H1 (cell line): ENCODE measurements at regions not wholly inside any gene's neighbourhood (a gene's known extent, or its start where the extent isn't known, plus 50 kb on each side); places are given as distances from the start of the nearest gene placed in this dataset.

Experiments used
- CTCF ChIA-PET: fragments of 300-600 bp; sonication (Branson Sonifier 250); formaldehyde crosslinking; loops from one replicate; lab custom pipeline; 2021; ENCODE audit not compliant: partially characterized antibody; lab: Charles Lee
- POLR2A ChIA-PET: fragments of 300-600 bp; sonication (Branson Sonifier 250); formaldehyde crosslinking; loops from one replicate; lab custom pipeline; 2021; ENCODE audit warnings: inconsistent platforms; ENCODE audit not compliant: partially characterized antibody; lab: Charles Lee
- DNase-seq, 2 experiments: peaks; one replicate each; pipeline versions ENCODE4 v3.0.0 to v3.0.0-alpha.2; 2010 to 2022; ENCODE audit warnings: low spot score in 2 of 2, low read depth in 1 of 2, mixed read lengths in 1 of 2
- FAIRE-seq: peaks from 2 replicates; lab custom pipeline; 2011; peaks lifted over from hg19 to GRCh38; lab: Jason Lieb, UNC
- H2AFZ ChIP-seq: 2 replicates; pipeline ENCODE4 v1.8.1; 2012; ENCODE audit warnings: low read length, inconsistent platforms
- H2AK5ac ChIP-seq: 2 replicates; pipeline ENCODE4 v1.6.1; 2013; ENCODE audit warnings: low read depth, low read length
- H2BK120ac ChIP-seq: replicated peaks from 2 replicates; pipeline ENCODE3; 2013; ENCODE audit warnings: low read depth, low read length, inconsistent platforms
- H2BK12ac ChIP-seq: 2 replicates; pipeline ENCODE4 v1.6.1; 2013; ENCODE audit warnings: low read depth, low read length
- H2BK15ac ChIP-seq: 2 replicates; pipeline ENCODE4 v1.6.1; 2013; ENCODE audit warnings: low read length
- H2BK20ac ChIP-seq: 2 replicates; pipeline ENCODE4 v1.6.1; 2013; ENCODE audit warnings: low read length
- H2BK5ac ChIP-seq: 2 replicates; pipeline ENCODE4 v1.6.1; 2013; ENCODE audit warnings: low read depth, low read length
- H3K14ac ChIP-seq: 2 replicates; pipeline ENCODE4 v1.6.1; 2013; ENCODE audit warnings: inconsistent platforms; ENCODE audit not compliant: insufficient read length
- H3K18ac ChIP-seq: 2 replicates; pipeline ENCODE4 v1.6.1; 2013; ENCODE audit warnings: low read length; ENCODE audit errors: extremely low read depth
- H3K23ac ChIP-seq: 2 replicates; pipeline ENCODE4 v1.6.1; 2013; ENCODE audit warnings: inconsistent platforms; ENCODE audit not compliant: insufficient read length
- H3K23me2 ChIP-seq: 2 replicates; pipeline ENCODE4 v1.6.1; 2013; ENCODE audit warnings: low read depth, low read length
- H3K27ac ChIP-seq: 2 replicates; pipeline ENCODE4 v1.6.1; 2011; ENCODE audit warnings: low read depth, low read length, inconsistent platforms
- H3K27me3 ChIP-seq, 4 experiments: replicated peaks in 1 of 4; 1 replicate in 1 of 4; 2 replicates in 3 of 4; pipeline versions ENCODE4 v1.6.1 to v1.8.1; 2011 to 2013; ENCODE audit warnings: low read length in 3 of 4, mild to moderate bottlenecking in 3 of 4, inconsistent platforms in 2 of 4, mixed read lengths in 2 of 4, moderate library complexity in 1 of 4; ENCODE audit not compliant: control insufficient read depth in 3 of 4, insufficient read depth in 3 of 4; ENCODE audit errors: extremely low read depth in 1 of 4
- H3K36me3 ChIP-seq, 4 experiments: 2 replicates each; pipeline versions ENCODE4 v1.6.1 to v1.8.1; 2011 to 2013; ENCODE audit warnings: mild to moderate bottlenecking in 4 of 4, low read length in 3 of 4, moderate library complexity in 2 of 4, control low read depth in 1 of 4, inconsistent platforms in 1 of 4; ENCODE audit not compliant: insufficient read depth in 4 of 4, control insufficient read depth in 2 of 4
- H3K4ac ChIP-seq: replicated peaks from 2 replicates; pipeline ENCODE3; 2013; ENCODE audit warnings: low read length, low read depth, mixed read lengths, inconsistent platforms; ENCODE audit not compliant: insufficient read length
- H3K4me1 ChIP-seq, 4 experiments: replicated peaks in 1 of 4; 1 replicate in 1 of 4; 2 replicates in 3 of 4; pipeline versions ENCODE4 v1.6.1 to v1.8.1; 2011 to 2013; ENCODE audit warnings: low read length in 3 of 4, inconsistent platforms in 2 of 4, mixed read lengths in 1 of 4; ENCODE audit not compliant: insufficient read depth in 4 of 4, control insufficient read depth in 3 of 4
- H3K4me2 ChIP-seq, 2 experiments: 2 replicates each; pipeline versions ENCODE4 v1.6.1 to v1.8.1; 2011 to 2013; ENCODE audit warnings: low read depth in 2 of 2, low read length in 2 of 2, control low read depth in 1 of 2, inconsistent platforms in 1 of 2, mild to moderate bottlenecking in 1 of 2; ENCODE audit not compliant: insufficient read depth in 1 of 2
- H3K4me3 ChIP-seq, 4 experiments: fragments of 200-600, 300-600 bp in 1 of 4; sonication (generic), shearing (Covaris generic), sonication (Bioruptor Twin) in 1 of 4; 2 replicates each; pipeline versions ENCODE4 v1.5.1 to v1.8.1; 2011 to 2016; ENCODE audit warnings: low read length in 4 of 4, low read depth in 3 of 4, control low read depth in 2 of 4, inconsistent platforms in 2 of 4, mild to moderate bottlenecking in 2 of 4, mixed read lengths in 1 of 4, moderate library complexity in 1 of 4; ENCODE audit not compliant: insufficient read depth in 2 of 4; ENCODE audit errors: extremely low read depth in 1 of 4
- H3K56ac ChIP-seq: replicated peaks from 2 replicates; pipeline ENCODE3; 2013; ENCODE audit warnings: low read depth, mild to moderate bottlenecking, mixed read lengths, low read length, inconsistent platforms; ENCODE audit not compliant: insufficient read length
- H3K79me1 ChIP-seq: 2 replicates; pipeline ENCODE4 v1.6.1; 2013; ENCODE audit warnings: low read depth, low read length, control low read depth
- H3K79me2 ChIP-seq, 2 experiments: 2 replicates each; pipeline versions ENCODE4 v1.6.1 to v1.8.1; 2012 to 2013; ENCODE audit warnings: low read length in 2 of 2, mild to moderate bottlenecking in 2 of 2, inconsistent platforms in 1 of 2; ENCODE audit not compliant: insufficient read depth in 2 of 2, control insufficient read depth in 1 of 2
- H3K9ac ChIP-seq, 4 experiments: replicated peaks in 1 of 4; 1 replicate in 1 of 4; 2 replicates in 3 of 4; pipeline versions ENCODE4 v1.6.1 to v1.8.1; 2011 to 2013; ENCODE audit warnings: low read depth in 3 of 4, low read length in 3 of 4, control low read depth in 2 of 4, mild to moderate bottlenecking in 2 of 4, moderate library complexity in 2 of 4, inconsistent platforms in 1 of 4; ENCODE audit errors: extremely low read depth in 1 of 4
- H3K9me3 ChIP-seq, 2 experiments: 2 replicates each; pipeline versions ENCODE4 v1.6.1 to v1.8.1; 2012 to 2013; ENCODE audit warnings: mild to moderate bottlenecking in 2 of 2, moderate library complexity in 2 of 2, control low read depth in 1 of 2, inconsistent platforms in 1 of 2, low read depth in 1 of 2, low read length in 1 of 2, mixed read lengths in 1 of 2; ENCODE audit not compliant: insufficient read depth in 2 of 2
- H4K20me1 ChIP-seq, 2 experiments: replicated peaks in 1 of 2; 2 replicates each; pipeline versions ENCODE3 to v1.8.1; 2011 to 2013; ENCODE audit warnings: inconsistent platforms in 2 of 2, low read length in 2 of 2, mild to moderate bottlenecking in 1 of 2; ENCODE audit not compliant: insufficient read depth in 2 of 2, control insufficient read depth in 1 of 2
- H4K5ac ChIP-seq: 2 replicates; pipeline ENCODE4 v1.6.1; 2013; ENCODE audit warnings: low read length, low read depth, mixed read lengths, inconsistent platforms; ENCODE audit not compliant: insufficient read length
- H4K8ac ChIP-seq: 2 replicates; pipeline ENCODE4 v1.8.0; 2013; ENCODE audit warnings: mild to moderate bottlenecking, moderate library complexity, low read length, inconsistent platforms; ENCODE audit not compliant: insufficient read depth; ENCODE audit errors: extremely low read depth
- H4K91ac ChIP-seq: replicated peaks from 2 replicates; pipeline ENCODE3; 2013; ENCODE audit warnings: low read length, mixed read lengths, inconsistent platforms; ENCODE audit not compliant: insufficient read length
- ASH2L ChIP-seq: fragments of 200-600, 300-600 bp; sonication (generic); IDR thresholded peaks from one replicate; pipeline ENCODE4 v1.7.1; 2017; ENCODE audit warnings: low read length
- BACH1 ChIP-seq: IDR thresholded peaks from 2 replicates; pipeline ENCODE4 v1.6.1; 2012; ENCODE audit warnings: low read length, improper control_type of control experiment
- EGR1 ChIP-seq: IDR thresholded peaks from 2 replicates; pipeline ENCODE4 v1.6.1; 2011; ENCODE audit warnings: low read depth, low read length, borderline replicate concordance
- GTF2F1 ChIP-seq: IDR thresholded peaks from 2 replicates; pipeline ENCODE4 v1.6.1; 2012; ENCODE audit warnings: low read depth, low read length, improper control_type of control experiment, borderline replicate concordance
- HDAC2 ChIP-seq, 2 experiments: fragments of 300-600 bp in 1 of 2; sonication (generic) in 1 of 2; IDR thresholded peaks; 2 replicates each; pipeline ENCODE4 v1.6.1; 2011 to 2012; ENCODE audit warnings: low read depth in 2 of 2, low read length in 2 of 2, mild to moderate bottlenecking in 2 of 2, moderate library complexity in 2 of 2, borderline replicate concordance in 1 of 2, inconsistent platforms in 1 of 2
- SRF ChIP-seq: IDR thresholded peaks from 2 replicates; pipeline ENCODE4 v1.6.1; 2011; ENCODE audit warnings: mild to moderate bottlenecking, low read depth, low read length, moderate library complexity
- WGBS, 2 experiments: shearing (Covaris generic) in 1 of 2; methylation state at CpG; one replicate each; pipeline versions ENCODE4 v1.1.6 to v1.1.7; 2013 to 2015; ENCODE audit warnings: low lambda C conversion rate in 2 of 2, mixed read lengths in 2 of 2, inconsistent platforms in 1 of 2, low coverage in 1 of 2, missing lambda C conversion rate in 1 of 2; ENCODE audit not compliant: insufficient replicate concordance in 2 of 2, insufficient coverage in 1 of 2, insufficient read length in 1 of 2; ENCODE audit errors: extremely low coverage in 1 of 2, missing lambda C conversion rate in 1 of 2; 5-methylcytosine and 5-hydroxymethylcytosine counted together
- TF ChIP-seq, protein P1 (sequence below): IDR thresholded peaks from 2 replicates; pipeline ENCODE4 v1.6.1; 2012; ENCODE audit warnings: inconsistent platforms
- TF ChIP-seq, protein P2 (sequence below), 3 experiments: IDR thresholded peaks; 1 replicate in 2 of 3; 2 replicates in 1 of 3; pipeline versions ENCODE4 v1.5.1 to v1.6.1; 2011; ENCODE audit warnings: low read length in 3 of 3, mild to moderate bottlenecking in 3 of 3, inconsistent platforms in 2 of 3, low read depth in 1 of 3, moderate library complexity in 1 of 3; ENCODE audit not compliant: insufficient read depth in 1 of 3; ENCODE audit errors: control extremely low read depth in 1 of 3

DNA sequence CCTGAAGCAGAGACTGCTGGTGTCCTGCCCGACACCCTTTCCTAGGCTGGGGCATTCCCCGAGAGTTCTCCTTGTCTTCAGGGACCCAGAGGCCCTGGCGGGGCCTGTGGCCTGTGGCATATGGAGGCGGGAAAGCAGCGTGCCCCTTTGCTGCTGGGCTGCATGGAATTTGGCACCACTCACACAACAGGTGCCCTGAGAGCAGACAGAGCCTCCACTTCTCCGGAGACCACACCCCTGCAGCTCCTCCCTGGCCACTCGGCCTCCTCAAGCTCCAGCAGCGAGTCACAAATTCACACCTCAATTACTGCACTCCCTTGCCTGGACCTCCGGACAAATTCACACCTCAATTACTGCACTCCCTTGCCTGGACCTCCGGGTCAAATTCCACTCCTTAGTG, 1375.2 kb downstream of the TBC1D22A start:
- no peak for DNase-seq
- Histone ChIP-seq H3K4me3 (no peak overlapping the region), H3K14ac (no peak overlapping the region), H3K79me1 (no peaks in the 10 kb centered on the region), H2BK12ac (no peak overlapping the region), H2AK5ac (no peak overlapping the region), H3K4ac (no peak overlapping the region), H2BK5ac (no peak overlapping the region), H2BK20ac (no peak overlapping the region), H3K23me2 (no peaks in the 10 kb centered on the region), H3K4me1 (peaks cover 0 to 2% (median 0%) of the 10 kb centered on the region in 4 experiments; a peak in 1 of 7 replicates), H3K4me2 (no peak overlapping the region), H3K9ac (no peak overlapping the region), H3K23ac (no peak overlapping the region), H4K20me1 (no peaks in the 10 kb centered on the region), H3K18ac (no peak overlapping the region; the same call in 1 of the 2 replicates), H2BK120ac (no peak overlapping the region), H3K27me3 (no peaks in the 10 kb centered on the region), H3K56ac (no peak overlapping the region), H3K79me2 (no peaks in the 10 kb centered on the region), H4K5ac (no peak overlapping the region), H3K9me3 (peaks cover 0 to 3% of the 10 kb centered on the region in 2 experiments; a peak in 1 of 4 replicates), H4K8ac (no peak overlapping the region; the same call in 1 of the 2 replicates), H3K36me3 (no peaks in the 10 kb centered on the region), H4K91ac (no peak overlapping the region), H2AFZ (no peak overlapping the region; the same call in 1 of the 2 replicates), H3K27ac (no peak overlapping the region), H2BK15ac (no peak overlapping the region)
- no peak for FAIRE-seq
- TF ChIP-seq EGR1: no peak
- TF ChIP-seq, protein P1, sequence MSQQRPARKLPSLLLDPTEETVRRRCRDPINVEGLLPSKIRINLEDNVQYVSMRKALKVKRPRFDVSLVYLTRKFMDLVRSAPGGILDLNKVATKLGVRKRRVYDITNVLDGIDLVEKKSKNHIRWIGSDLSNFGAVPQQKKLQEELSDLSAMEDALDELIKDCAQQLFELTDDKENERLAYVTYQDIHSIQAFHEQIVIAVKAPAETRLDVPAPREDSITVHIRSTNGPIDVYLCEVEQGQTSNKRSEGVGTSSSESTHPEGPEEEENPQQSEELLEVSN: peak; percentile 46; the same call in 1 of the 2 replicates
- no peak for TF ChIP-seq SRF
- TF ChIP-seq, protein P2, sequence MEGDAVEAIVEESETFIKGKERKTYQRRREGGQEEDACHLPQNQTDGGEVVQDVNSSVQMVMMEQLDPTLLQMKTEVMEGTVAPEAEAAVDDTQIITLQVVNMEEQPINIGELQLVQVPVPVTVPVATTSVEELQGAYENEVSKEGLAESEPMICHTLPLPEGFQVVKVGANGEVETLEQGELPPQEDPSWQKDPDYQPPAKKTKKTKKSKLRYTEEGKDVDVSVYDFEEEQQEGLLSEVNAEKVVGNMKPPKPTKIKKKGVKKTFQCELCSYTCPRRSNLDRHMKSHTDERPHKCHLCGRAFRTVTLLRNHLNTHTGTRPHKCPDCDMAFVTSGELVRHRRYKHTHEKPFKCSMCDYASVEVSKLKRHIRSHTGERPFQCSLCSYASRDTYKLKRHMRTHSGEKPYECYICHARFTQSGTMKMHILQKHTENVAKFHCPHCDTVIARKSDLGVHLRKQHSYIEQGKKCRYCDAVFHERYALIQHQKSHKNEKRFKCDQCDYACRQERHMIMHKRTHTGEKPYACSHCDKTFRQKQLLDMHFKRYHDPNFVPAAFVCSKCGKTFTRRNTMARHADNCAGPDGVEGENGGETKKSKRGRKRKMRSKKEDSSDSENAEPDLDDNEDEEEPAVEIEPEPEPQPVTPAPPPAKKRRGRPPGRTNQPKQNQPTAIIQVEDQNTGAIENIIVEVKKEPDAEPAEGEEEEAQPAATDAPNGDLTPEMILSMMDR (IDR thresholded peaks at IDR 0.05; ENCODE audit: control extremely low read depth in 1 of 3, insufficient read depth in 1 of 3, low read depth in 1 of 3, low read length in 3 of 3): no peak
- no peak for TF ChIP-seq ASH2L
- no peak for TF ChIP-seq BACH1
- TF ChIP-seq HDAC2 (IDR thresholded peaks at IDR 0.05; ENCODE audit: borderline replicate concordance in 1 of 2, low read depth in 2 of 2, low read length in 2 of 2): no peak
- TF ChIP-seq GTF2F1: no peak
- 77% methylated on average over 10 of the region's 10 CpGs; no CpG with 5 or more reads in 1 of the 2 experiments for WGBS, 2 experiments
- ChIA-PET CTCF (interaction anchor here (0.7 kb wide), 2 partner anchors 576 to 991 kb away, joined by 3 to 4 read pairs; no protein-coding TSS in a partner anchor), POLR2A (no interaction called here)
